Smooth muscle cell (in vitro differentiated cells): ENCODE measurements at regions not wholly inside any gene's neighbourhood (a gene's known extent, or its start where the extent isn't known, plus 50 kb on each side); places are given as distances from the start of the nearest gene placed in this dataset.

ENCODE experiments used
- DNase-seq: peaks from one replicate; lab custom pipeline; 2025; ENCODE audit not compliant: unreplicated experiment; lab: John Stamatoyannopoulos, UW
- H2AFZ ChIP-seq: fragments of 200-600 bp; sonication (generic); 2 replicates; pipeline ENCODE4 v1.6.0; 2016; ENCODE audit warnings: antibody characterized with exemption, low read depth, mild to moderate bottlenecking
- H3F3A ChIP-seq: fragments of 200-600 bp; sonication (generic); 2 replicates; pipeline ENCODE4 v1.6.0; 2017; ENCODE audit warnings: antibody characterized with exemption, low read depth
- H3K27ac ChIP-seq: fragments of 200-600 bp; sonication (generic); 2 replicates; pipeline ENCODE4 v1.5.1; 2016; ENCODE audit warnings: low read depth, mild to moderate bottlenecking
- H3K27me3 ChIP-seq: fragments of 200-600 bp; sonication (generic); 2 replicates; pipeline ENCODE4 v1.6.1; 2016; ENCODE audit warnings: low read depth, mild to moderate bottlenecking
- H3K36me3 ChIP-seq: fragments of 200-600 bp; sonication (generic); 2 replicates; pipeline ENCODE4 v1.5.1; 2016; ENCODE audit warnings: low read depth
- H3K4me1 ChIP-seq: fragments of 200-600 bp; sonication (generic); 2 replicates; pipeline ENCODE4 v1.5.1; 2016; ENCODE audit warnings: low read depth
- H3K4me2 ChIP-seq: fragments of 200-600 bp; sonication (generic); 2 replicates; pipeline ENCODE4 v1.6.0; 2016; ENCODE audit warnings: mild to moderate bottlenecking
- H3K4me3 ChIP-seq: fragments of 200-600 bp; sonication (generic); 2 replicates; pipeline ENCODE4 v1.5.1; 2016; ENCODE audit warnings: mild to moderate bottlenecking
- H3K79me2 ChIP-seq: fragments of 200-600 bp; sonication (generic); 2 replicates; pipeline ENCODE4 v1.6.0; 2016; ENCODE audit warnings: low read depth, mild to moderate bottlenecking
- H3K9ac ChIP-seq: fragments of 200-600 bp; sonication (generic); 2 replicates; pipeline ENCODE4 v1.6.0; 2016; ENCODE audit warnings: low read depth
- H3K9me3 ChIP-seq: fragments of 200-600 bp; sonication (generic); replicated peaks from 2 replicates; pipeline ENCODE4 v1.5.1; 2016; ENCODE audit warnings: low read depth
- H4K20me1 ChIP-seq: fragments of 200-600 bp; sonication (generic); 2 replicates; pipeline ENCODE4 v1.6.0; 2016; ENCODE audit warnings: low read depth
- WGBS: methylation state at CpG from one replicate; pipeline ENCODE4 v1.1.7; 2016; ENCODE audit warnings: low lambda C conversion rate; 5-methylcytosine and 5-hydroxymethylcytosine counted together
- TF ChIP-seq, protein P1 (sequence below): fragments of 200-600 bp; sonication (generic); IDR thresholded peaks from 2 replicates; pipeline ENCODE4 v1.5.1; 2017; ENCODE audit warnings: borderline replicate concordance, mild to moderate bottlenecking, antibody characterized with exemption; ENCODE audit not compliant: insufficient read depth, poor library complexity, severe bottlenecking

DNA sequence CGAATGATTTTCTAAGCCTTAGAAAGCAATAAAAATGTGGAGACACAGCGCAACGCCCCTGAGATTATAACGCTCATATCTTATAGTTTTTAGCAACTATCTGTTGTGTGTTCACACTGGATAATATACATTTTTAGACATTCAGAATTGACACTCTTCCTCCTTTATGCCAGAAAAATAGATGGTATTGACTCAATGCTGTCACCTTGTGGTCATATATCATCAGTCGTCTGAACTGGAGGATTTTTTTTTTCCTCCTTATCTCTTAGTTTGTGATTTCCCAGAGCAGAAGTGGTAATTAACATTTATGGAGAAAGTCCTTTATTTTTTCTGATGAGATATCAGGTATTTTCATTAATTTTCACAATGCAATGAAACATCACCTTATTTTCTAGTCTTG is 759.6 kb downstream of the RAB28 start:
- 31% methylated on average over 5 of the region's 5 CpGs for WGBS
- no peak for DNase-seq
- H3K79me2 ChIP-seq, result no peaks in the 10 kb centered on the region

DNA sequence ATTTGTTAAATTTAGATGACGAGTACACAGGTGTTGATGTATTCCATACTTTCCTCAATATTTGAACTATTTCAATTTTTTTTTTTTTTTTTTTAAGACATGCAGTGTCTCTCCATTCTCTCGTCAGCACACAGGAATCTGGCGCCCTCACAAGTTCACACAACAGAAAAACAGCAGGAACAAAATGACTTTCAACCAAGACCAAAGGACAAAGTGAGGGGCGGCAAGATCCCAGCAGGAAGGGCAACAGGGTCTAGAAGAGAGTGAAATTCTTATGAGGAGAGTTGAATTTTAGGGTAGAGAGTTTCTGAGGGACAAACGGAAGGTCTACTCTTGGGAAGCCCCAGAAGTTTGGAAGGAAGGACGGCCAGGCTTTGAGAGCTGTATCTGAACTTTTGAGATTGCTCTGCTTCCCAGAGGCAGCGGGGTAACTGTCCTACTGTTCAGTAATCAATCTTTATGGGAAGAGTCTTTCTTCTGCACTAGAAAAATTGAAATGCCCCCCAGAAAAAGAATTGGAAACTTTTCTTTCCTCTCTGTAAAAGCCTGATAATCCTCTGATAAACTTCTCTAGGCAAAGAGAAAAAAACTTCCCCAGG is 760.2 kb downstream of the RAB28 start:
- TF ChIP-seq, protein P1, sequence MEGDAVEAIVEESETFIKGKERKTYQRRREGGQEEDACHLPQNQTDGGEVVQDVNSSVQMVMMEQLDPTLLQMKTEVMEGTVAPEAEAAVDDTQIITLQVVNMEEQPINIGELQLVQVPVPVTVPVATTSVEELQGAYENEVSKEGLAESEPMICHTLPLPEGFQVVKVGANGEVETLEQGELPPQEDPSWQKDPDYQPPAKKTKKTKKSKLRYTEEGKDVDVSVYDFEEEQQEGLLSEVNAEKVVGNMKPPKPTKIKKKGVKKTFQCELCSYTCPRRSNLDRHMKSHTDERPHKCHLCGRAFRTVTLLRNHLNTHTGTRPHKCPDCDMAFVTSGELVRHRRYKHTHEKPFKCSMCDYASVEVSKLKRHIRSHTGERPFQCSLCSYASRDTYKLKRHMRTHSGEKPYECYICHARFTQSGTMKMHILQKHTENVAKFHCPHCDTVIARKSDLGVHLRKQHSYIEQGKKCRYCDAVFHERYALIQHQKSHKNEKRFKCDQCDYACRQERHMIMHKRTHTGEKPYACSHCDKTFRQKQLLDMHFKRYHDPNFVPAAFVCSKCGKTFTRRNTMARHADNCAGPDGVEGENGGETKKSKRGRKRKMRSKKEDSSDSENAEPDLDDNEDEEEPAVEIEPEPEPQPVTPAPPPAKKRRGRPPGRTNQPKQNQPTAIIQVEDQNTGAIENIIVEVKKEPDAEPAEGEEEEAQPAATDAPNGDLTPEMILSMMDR, result no peak
- peak overlapping the region; percentile 34 for H2AFZ ChIP-seq
- H4K20me1 ChIP-seq, result no peaks in the 10 kb centered on the region
- no peak for DNase-seq
- peak overlapping the region; percentile 26 for H3K4me3 ChIP-seq
- peak overlapping the region; percentile 75 for H3K4me2 ChIP-seq
- no peak overlapping the region for H3K9ac ChIP-seq
- no peaks in the 10 kb centered on the region for H3K79me2 ChIP-seq
- H3K36me3 ChIP-seq, result no peaks in the 10 kb centered on the region
- H3K27ac ChIP-seq, result no peak overlapping the region
- H3K9me3 ChIP-seq, result no peaks in the 10 kb centered on the region
- H3F3A ChIP-seq, result no peaks in the 10 kb centered on the region
- H3K27me3 ChIP-seq, result peaks cover 9% of the 10 kb centered on the region
- 28% methylated on average over 7 of the region's 7 CpGs for WGBS
- no peaks in the 10 kb centered on the region for H3K4me1 ChIP-seq

More for the DNA sequence above, 759.6 kb downstream of the RAB28 start:
- H3K9ac ChIP-seq, result no peak overlapping the region
- H3K4me2 ChIP-seq, result peak overlapping the region; percentile 75
- no peak overlapping the region for H3K27ac ChIP-seq
- H3K27me3 ChIP-seq, result peaks cover 9% of the 10 kb centered on the region
- no peaks in the 10 kb centered on the region for H3K36me3 ChIP-seq
- H3K4me3 ChIP-seq, result peak overlapping the region; percentile 21
- H3K9me3 ChIP-seq, result no peaks in the 10 kb centered on the region
- H4K20me1 ChIP-seq, result no peaks in the 10 kb centered on the region
- H3K4me1 ChIP-seq, result no peaks in the 10 kb centered on the region
- peak overlapping the region; percentile 34 for H2AFZ ChIP-seq
- H3F3A ChIP-seq, result no peaks in the 10 kb centered on the region
- TF ChIP-seq, protein P1, result peak; percentile 68

DNA sequence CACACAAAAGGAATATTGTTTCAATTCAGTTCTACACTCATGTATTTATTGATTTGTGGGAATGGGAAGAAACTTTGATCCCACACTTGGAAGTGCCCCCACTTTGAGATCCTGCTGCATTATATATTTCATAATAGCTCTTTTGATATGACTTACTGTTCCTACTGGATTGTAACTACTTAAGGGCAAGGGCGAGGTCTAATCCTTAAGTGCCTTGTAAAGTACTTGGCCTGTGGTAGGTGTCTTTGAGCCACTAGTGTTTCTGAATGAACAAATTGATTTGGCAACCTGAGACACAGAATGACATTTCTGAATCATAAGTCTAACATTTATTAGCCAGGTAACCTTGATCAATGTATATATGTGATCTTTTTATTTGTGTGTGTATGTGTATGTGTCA is 767.2 kb downstream of the RAB28 start:
- Histone ChIP-seq H3K27me3 (no peaks in the 10 kb centered on the region), H3K4me2 (no peak overlapping the region), H3K27ac (no peak overlapping the region), H3K4me1 (no peaks in the 10 kb centered on the region), H3K36me3 (no peaks in the 10 kb centered on the region), H3K4me3 (no peak overlapping the region), H2AFZ (no peak overlapping the region), H3K9ac (no peak overlapping the region), H3K9me3 (no peaks in the 10 kb centered on the region), H3K79me2 (no peaks in the 10 kb centered on the region), H3F3A (no peaks in the 10 kb centered on the region), H4K20me1 (no peaks in the 10 kb centered on the region)
- TF ChIP-seq, protein P1, result no peak
- DNase-seq, result no peak
- WGBS, result 81% methylated on average over 1 of the region's 1 CpG

DNA sequence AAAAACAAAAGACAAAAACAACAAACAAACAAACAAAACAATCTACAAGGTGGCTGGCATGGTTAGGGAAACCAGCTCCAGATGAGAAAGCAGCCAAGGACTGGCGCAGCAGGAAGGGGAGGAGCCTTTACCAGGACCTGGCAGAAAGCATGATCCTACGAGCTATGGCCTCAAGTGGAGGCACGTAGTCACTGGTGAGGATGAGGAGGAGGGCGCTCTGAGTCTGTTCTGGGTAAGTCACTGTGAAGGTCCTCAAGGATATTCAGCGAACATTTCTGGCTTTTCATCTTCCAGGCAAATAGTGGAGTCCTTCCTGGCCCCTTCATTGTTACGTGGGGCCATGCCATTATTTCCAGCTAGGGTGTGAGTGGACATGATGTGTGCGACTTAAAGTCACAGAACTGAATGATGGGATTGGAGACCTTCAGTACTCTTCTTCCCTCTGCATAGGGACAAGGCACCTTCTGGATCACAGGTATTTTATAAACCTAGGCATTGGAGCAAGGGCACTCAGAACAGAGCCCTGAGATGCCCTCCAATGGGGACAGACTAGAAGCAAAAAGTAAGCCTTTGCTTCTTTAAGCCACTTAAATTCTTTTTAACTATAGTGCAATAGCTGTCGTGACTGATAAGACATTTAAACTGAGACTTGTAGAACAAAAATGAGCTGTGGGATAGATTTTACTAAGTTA is 771.3 kb downstream of the RAB28 start:
- H4K20me1 ChIP-seq, result no peaks in the 10 kb centered on the region
- H2AFZ ChIP-seq, result no peak overlapping the region
- no peak overlapping the region for H3K4me2 ChIP-seq
- no peak for DNase-seq
- H3K79me2 ChIP-seq, result no peaks in the 10 kb centered on the region
- TF ChIP-seq, protein P1, result no peak
- H3K27me3 ChIP-seq, result no peaks in the 10 kb centered on the region
- H3K4me1 ChIP-seq, result no peaks in the 10 kb centered on the region
- H3K9ac ChIP-seq, result no peak overlapping the region
- no peak overlapping the region for H3K27ac ChIP-seq
- H3K36me3 ChIP-seq, result no peaks in the 10 kb centered on the region
- H3F3A ChIP-seq, result no peaks in the 10 kb centered on the region
- WGBS, result 89% methylated on average over 8 of the region's 8 CpGs
- no peak overlapping the region for H3K4me3 ChIP-seq
- H3K9me3 ChIP-seq, result no peaks in the 10 kb centered on the region
